GM12872 (cell line): ENCODE measurements at regions not wholly inside any gene's neighbourhood (a gene's known extent, or its start where the extent isn't known, plus 50 kb on each side); places are given as distances from the start of the nearest gene placed in this dataset.

Experiments used
- CTCF ChIP-seq: IDR thresholded peaks from 3 replicates; pipeline ENCODE4 v1.5.1; 2011; ENCODE audit warnings: low read depth, mild to moderate bottlenecking, low read length, moderate library complexity; ENCODE audit not compliant: insufficient read depth

GRCh38 chr3:104939196-104939595 lies 427.5 kb upstream of the ALCAM start:
- no peak for TF ChIP-seq CTCF

GRCh38 chr3:104941785-104942184 lies 424.9 kb upstream of the ALCAM start:
- no peak for TF ChIP-seq CTCF

GRCh38 chr3:104943974-104944373 lies 422.7 kb upstream of the ALCAM start:
- TF ChIP-seq CTCF: no peak

GRCh38 chr3:104947943-104948342 lies 418.8 kb upstream of the ALCAM start:
- TF ChIP-seq CTCF: no peak

GRCh38 chr3:104951426-104951825 lies 415.3 kb upstream of the ALCAM start:
- TF ChIP-seq CTCF: no peak

- TF ChIP-seq CTCF: no peak
Observed at GRCh38 chr3:104952146-104952972, 414.4 kb upstream of the ALCAM start.

- TF ChIP-seq CTCF: no peak
Observed at GRCh38 chr3:104956620-104957345, 409.9 kb upstream of the ALCAM start.
